HFFc6 (cell line): ENCODE measurements at regions not wholly inside any gene's neighbourhood (a gene's known extent, or its start where the extent isn't known, plus 50 kb on each side); places are given as distances from the start of the nearest gene placed in this dataset.

ENCODE experiments used
- DNase-seq: peaks from one replicate; pipeline ENCODE4 v3.0.0-alpha.2; 2018
- H3K27ac Mint-ChIP-seq: 2 replicates; pipeline ENCODE4 v1.8.0; 2020; ENCODE audit warnings: mild to moderate bottlenecking, mixed read lengths
- H3K27me3 Mint-ChIP-seq: 2 replicates; pipeline ENCODE4 v1.8.0; 2021; ENCODE audit warnings: mild to moderate bottlenecking, moderate library complexity, mixed read lengths; ENCODE audit not compliant: insufficient read depth
- H3K36me3 Mint-ChIP-seq: 2 replicates; pipeline ENCODE4 v1.8.0; 2021; ENCODE audit warnings: low read depth, mixed read lengths
- H3K4me1 Mint-ChIP-seq: 2 replicates; pipeline ENCODE4 v1.8.0; 2020; ENCODE audit warnings: low read depth, mixed read lengths
- H3K4me3 Mint-ChIP-seq: 2 replicates; pipeline ENCODE4 v1.8.0; 2020; ENCODE audit warnings: mild to moderate bottlenecking, moderate library complexity, mixed read lengths
- H3K9me3 Mint-ChIP-seq: 2 replicates; pipeline ENCODE4 v1.8.0; 2020; ENCODE audit warnings: mild to moderate bottlenecking, mixed read lengths
- TF ChIP-seq, protein P1 (sequence below): fragments of 200-600 bp; sonication (generic); IDR thresholded peaks from 2 replicates; pipeline ENCODE4 v1.5.0; 2021; ENCODE audit warnings: antibody characterized with exemption, mild to moderate bottlenecking

DNA sequence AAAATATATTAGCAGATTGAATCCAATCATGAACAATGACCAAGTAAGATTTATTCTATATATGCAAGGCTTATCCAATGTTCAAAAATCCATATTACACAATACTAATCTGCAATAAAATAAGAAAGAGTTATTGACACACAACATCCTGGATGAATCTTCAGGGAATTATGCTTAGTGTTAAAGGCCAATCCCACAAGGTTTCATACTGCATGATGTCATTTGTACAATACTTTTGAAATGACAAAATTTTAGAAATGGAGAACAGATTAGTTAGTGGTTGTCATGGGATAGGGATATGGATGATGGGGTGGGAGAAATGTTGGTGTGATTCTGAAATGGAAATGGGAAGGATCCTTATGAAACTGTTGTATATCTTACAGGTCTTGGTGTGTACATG is 425.7 kb downstream of the SIPA1L2 start:
- no peak for DNase-seq
- Mint-ChIP-seq H3K27ac (no peak overlapping the region), H3K4me3 (no peak overlapping the region), H3K9me3 (peaks cover 41% of the 10 kb centered on the region), H3K36me3 (no peaks in the 10 kb centered on the region), H3K27me3 (no peaks in the 10 kb centered on the region), H3K4me1 (no peaks in the 10 kb centered on the region)
- TF ChIP-seq, protein P1, sequence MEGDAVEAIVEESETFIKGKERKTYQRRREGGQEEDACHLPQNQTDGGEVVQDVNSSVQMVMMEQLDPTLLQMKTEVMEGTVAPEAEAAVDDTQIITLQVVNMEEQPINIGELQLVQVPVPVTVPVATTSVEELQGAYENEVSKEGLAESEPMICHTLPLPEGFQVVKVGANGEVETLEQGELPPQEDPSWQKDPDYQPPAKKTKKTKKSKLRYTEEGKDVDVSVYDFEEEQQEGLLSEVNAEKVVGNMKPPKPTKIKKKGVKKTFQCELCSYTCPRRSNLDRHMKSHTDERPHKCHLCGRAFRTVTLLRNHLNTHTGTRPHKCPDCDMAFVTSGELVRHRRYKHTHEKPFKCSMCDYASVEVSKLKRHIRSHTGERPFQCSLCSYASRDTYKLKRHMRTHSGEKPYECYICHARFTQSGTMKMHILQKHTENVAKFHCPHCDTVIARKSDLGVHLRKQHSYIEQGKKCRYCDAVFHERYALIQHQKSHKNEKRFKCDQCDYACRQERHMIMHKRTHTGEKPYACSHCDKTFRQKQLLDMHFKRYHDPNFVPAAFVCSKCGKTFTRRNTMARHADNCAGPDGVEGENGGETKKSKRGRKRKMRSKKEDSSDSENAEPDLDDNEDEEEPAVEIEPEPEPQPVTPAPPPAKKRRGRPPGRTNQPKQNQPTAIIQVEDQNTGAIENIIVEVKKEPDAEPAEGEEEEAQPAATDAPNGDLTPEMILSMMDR: no peak

GRCh38 chr1:232201024-232201423 is 428.9 kb downstream of the SIPA1L2 start:
- Mint-ChIP-seq H3K27me3 (peaks cover 2% of the 10 kb centered on the region; the same call in 1 of the 2 replicates), H3K9me3 (peaks cover 34% of the 10 kb centered on the region)

DNA sequence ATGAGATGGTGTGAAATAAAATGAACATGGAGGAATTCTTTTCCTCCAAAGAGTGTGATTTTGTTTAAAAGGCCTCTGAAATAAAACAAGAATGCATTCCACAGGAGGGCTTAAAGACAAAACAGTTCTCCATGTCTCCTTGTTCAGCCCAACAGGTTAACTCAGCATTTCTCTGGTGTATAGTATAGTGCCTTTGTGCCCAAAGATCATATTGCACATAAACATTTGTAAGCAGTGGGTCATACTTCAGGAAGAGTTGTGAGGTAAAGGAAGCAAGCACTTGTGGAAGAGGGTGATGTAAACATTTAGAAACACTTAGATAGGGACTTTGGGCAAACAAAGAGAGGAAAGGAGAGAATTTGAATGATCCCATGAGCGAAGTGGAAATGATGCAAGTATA is 433.9 kb downstream of the SIPA1L2 start:
- H3K27ac Mint-ChIP-seq: no peak overlapping the region
- peaks cover 16% of the 10 kb centered on the region for H3K9me3 Mint-ChIP-seq
- peaks cover 2% of the 10 kb centered on the region; the same call in 1 of the 2 replicates for H3K27me3 Mint-ChIP-seq
- no peaks in the 10 kb centered on the region for H3K36me3 Mint-ChIP-seq
- no peak overlapping the region for H3K4me3 Mint-ChIP-seq
- DNase-seq: no peak
- no peaks in the 10 kb centered on the region for H3K4me1 Mint-ChIP-seq
- TF ChIP-seq, protein P1: no peak

More at GRCh38 chr1:232201024-232201423, 428.9 kb downstream of the SIPA1L2 start:
- no peak for DNase-seq
- Mint-ChIP-seq H3K27ac (no peak overlapping the region), H3K36me3 (no peaks in the 10 kb centered on the region), H3K4me3 (no peak overlapping the region), H3K4me1 (no peaks in the 10 kb centered on the region)
- TF ChIP-seq, protein P1: no peak

DNA sequence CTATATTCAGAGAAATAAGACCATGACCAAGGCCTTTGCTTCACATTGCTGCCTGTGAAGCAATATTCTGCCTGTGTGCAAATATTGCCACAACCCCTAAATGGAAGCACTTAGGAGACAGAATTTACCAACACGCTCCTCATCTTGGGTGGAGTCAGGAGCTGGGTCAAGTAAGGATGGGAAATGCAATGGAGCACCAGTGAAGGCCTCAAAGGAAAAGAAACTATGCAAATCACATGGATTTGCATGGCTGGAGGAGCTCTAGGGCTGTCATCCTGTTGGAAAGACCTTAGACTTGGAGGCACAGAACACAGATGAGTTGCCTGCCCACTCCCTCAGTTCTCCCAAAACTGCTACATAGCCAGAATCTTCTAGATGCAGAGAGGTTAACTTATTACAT is 435.5 kb downstream of the SIPA1L2 start:
- H3K27me3 Mint-ChIP-seq: peaks cover 2% of the 10 kb centered on the region; the same call in 1 of the 2 replicates
- H3K4me3 Mint-ChIP-seq: no peak overlapping the region
- H3K9me3 Mint-ChIP-seq: peaks cover 20% of the 10 kb centered on the region
- H3K27ac Mint-ChIP-seq: no peak overlapping the region
- H3K36me3 Mint-ChIP-seq: no peaks in the 10 kb centered on the region
- DNase-seq: no peak
- H3K4me1 Mint-ChIP-seq: no peaks in the 10 kb centered on the region
- TF ChIP-seq, protein P1: no peak

- Mint-ChIP-seq H3K36me3 (no peaks in the 10 kb centered on the region), H3K9me3 (peaks cover 19% of the 10 kb centered on the region), H3K27ac (no peak overlapping the region), H3K27me3 (peaks cover 2% of the 10 kb centered on the region; the same call in 1 of the 2 replicates), H3K4me3 (no peak overlapping the region), H3K4me1 (no peaks in the 10 kb centered on the region)
- TF ChIP-seq, protein P1: no peak
- DNase-seq: no peak
Measured at GRCh38 chr1:232193451-232193783, 436.5 kb downstream of the SIPA1L2 start.
